ENCODE measurements at regions not wholly inside any gene's neighbourhood (a gene's known extent, or its start where the extent isn't known, plus 50 kb on each side); places are given as distances from the start of the nearest gene placed in this dataset.

GRCh38 chr5:128002425-128002824, 81.1 kb upstream of the SLC12A2 start:
- TF ChIP-seq REST (IDR thresholded peaks at IDR 0.05; ENCODE audit: low read depth, low read length) (no peak), MAX (IDR thresholded peaks at IDR 0.05; ENCODE audit: low read depth) (no peak), USF2 (IDR thresholded peaks at IDR 0.05; ENCODE audit: borderline replicate concordance, low read depth, low read length) (no peak), CTCF (IDR thresholded peaks at IDR 0.05) (no peak), GABPA (IDR thresholded peaks at IDR 0.05; ENCODE audit: low read depth) (no peak), POLR2AphosphoS5 (IDR thresholded peaks at IDR 0.05; ENCODE audit: low read depth, low read length) (no peak), RXRA (IDR thresholded peaks at IDR 0.05; ENCODE audit: borderline replicate concordance, low read depth) (no peak), FOXJ3 (CRISPR knock-in tag; IDR thresholded peaks at IDR 0.05) (no peak), NFIC (IDR thresholded peaks at IDR 0.05; ENCODE audit: borderline replicate concordance) (no peak), FOSL2 (IDR thresholded peaks at IDR 0.05; ENCODE audit: borderline replicate concordance, low read depth) (no peak), ZBTB33 (IDR thresholded peaks at IDR 0.05; ENCODE audit: borderline replicate concordance, low read depth) (no peak), USF1 (IDR thresholded peaks at IDR 0.05; ENCODE audit: borderline replicate concordance, low read depth) (no peak), FOXM1 (IDR thresholded peaks at IDR 0.05; ENCODE audit: low read depth) (no peak), EP300 (IDR thresholded peaks at IDR 0.05; ENCODE audit: borderline replicate concordance in 1 of 2, low read depth in 1 of 2, low read length in 1 of 2) (no peak)
